ENCODE measurements at regions not wholly inside any gene's neighbourhood (a gene's known extent, or its start where the extent isn't known, plus 50 kb on each side); places are given as distances from the start of the nearest gene placed in this dataset.

GRCh38 chr2:19700861-19701585 lies 200.8 kb downstream of the TTC32 start:
- no peak for TF ChIP-seq EZH2 (IDR thresholded peaks at IDR 0.05; ENCODE audit: low read depth)
- TF ChIP-seq, protein P1, sequence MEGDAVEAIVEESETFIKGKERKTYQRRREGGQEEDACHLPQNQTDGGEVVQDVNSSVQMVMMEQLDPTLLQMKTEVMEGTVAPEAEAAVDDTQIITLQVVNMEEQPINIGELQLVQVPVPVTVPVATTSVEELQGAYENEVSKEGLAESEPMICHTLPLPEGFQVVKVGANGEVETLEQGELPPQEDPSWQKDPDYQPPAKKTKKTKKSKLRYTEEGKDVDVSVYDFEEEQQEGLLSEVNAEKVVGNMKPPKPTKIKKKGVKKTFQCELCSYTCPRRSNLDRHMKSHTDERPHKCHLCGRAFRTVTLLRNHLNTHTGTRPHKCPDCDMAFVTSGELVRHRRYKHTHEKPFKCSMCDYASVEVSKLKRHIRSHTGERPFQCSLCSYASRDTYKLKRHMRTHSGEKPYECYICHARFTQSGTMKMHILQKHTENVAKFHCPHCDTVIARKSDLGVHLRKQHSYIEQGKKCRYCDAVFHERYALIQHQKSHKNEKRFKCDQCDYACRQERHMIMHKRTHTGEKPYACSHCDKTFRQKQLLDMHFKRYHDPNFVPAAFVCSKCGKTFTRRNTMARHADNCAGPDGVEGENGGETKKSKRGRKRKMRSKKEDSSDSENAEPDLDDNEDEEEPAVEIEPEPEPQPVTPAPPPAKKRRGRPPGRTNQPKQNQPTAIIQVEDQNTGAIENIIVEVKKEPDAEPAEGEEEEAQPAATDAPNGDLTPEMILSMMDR (conservative IDR thresholded peaks at IDR 0.05) = no peak
